Effector CD4-positive, alpha-beta T cell (primary cell): ENCODE measurements at regions not wholly inside any gene's neighbourhood (a gene's known extent, or its start where the extent isn't known, plus 50 kb on each side); places are given as distances from the start of the nearest gene placed in this dataset.

ENCODE experiments used
- DNase-seq: peaks from one replicate; pipeline ENCODE4 v3.0.0-alpha.2; 2020

DNA sequence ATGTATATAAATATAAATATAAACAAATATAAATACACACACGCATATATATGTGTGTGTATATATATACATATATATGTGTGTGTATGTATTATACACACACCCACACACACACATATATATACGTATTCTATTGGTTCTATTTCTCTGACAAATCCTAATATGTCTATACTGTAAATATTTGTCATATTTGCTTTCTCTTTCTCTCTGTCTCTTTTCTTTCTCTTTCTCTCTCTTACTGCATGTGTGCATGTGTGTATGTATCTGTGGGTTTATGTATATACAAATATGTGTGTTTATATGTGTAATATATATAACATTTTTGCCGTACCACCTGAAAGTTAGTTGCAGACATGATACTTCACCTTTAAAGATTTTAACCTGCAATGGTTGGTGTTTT is 174.2 kb upstream of the PLEKHG7 start:
- no peak for DNase-seq

DNA sequence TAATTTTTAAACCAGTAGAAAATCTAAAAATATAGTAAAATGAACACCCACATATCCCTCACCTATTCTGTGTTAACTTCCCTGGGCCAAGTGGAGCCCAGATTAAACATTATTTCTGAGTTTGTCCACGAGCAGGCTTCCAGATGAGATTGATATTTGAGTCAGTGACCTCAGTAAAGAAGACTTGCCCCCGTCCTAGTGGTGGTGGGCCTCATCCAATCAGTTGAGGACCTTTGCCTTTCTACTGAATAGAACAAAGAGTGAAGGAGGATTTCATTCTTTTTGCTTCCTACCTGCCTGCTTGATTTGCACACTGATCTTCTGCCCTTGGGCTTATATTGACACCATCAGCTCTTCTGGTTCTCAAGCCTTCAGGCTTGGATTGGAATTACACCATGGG is 174.7 kb upstream of the PLEKHG7 start:
- no peak for DNase-seq

DNA sequence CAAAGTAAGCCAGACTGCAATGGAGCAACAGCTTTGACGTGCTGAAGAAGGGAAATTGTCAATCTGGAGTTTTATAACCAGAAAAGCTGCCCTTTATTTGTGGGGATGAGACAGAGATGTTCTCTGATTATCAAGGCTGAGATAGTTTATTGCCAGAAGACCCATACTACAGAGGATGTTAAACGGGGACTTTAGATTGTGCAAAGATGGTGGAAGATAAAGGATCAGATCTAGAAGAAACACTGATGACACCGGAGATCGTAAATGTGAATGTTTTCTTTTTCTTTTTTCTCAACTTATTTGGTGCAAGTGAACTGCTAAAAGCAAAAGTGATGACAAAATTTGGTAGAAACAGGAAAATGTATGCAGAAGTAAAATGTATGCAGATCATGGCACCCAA is 178.3 kb upstream of the PLEKHG7 start:
- no peak for DNase-seq

DNA sequence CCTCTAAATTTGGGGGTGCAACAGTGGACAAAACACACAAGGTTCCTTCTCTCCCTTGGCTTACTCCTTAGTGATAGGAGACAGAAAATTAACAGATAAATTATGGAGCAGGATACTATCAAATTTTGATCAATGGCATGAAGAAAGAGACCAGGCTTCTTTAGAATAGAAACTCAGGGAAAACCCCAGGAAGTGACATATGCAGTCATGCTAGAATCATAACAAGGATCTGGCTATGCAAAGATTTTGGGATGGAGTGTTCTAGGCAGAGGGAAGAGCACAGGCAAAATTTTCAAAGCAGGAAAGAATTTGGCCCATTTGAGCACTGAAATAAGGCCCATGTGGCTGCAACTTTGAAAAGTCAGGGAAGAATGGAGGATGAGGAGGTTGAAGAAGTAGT is 182.3 kb upstream of the PLEKHG7 start:
- DNase-seq, result no peak

DNA sequence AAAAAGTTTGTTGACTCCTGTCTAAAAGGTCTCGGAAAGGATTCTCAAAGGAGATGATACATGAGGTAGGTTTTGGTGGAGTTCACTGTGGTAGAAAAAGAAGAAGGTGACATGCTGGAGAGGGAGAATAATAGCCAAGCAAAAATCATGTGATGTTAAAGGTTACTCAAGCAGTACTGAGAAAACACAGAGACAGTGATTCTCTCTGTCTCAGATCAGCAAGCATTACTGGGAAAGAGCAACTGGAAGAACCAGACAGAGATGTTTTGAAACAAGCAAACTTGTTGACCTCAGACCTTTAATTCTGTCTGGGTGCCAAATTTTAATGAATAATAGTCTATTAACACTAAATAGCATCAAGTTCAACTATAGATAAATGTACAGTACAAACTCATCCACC is 183.5 kb upstream of the PLEKHG7 start:
- DNase-seq, result no peak

DNA sequence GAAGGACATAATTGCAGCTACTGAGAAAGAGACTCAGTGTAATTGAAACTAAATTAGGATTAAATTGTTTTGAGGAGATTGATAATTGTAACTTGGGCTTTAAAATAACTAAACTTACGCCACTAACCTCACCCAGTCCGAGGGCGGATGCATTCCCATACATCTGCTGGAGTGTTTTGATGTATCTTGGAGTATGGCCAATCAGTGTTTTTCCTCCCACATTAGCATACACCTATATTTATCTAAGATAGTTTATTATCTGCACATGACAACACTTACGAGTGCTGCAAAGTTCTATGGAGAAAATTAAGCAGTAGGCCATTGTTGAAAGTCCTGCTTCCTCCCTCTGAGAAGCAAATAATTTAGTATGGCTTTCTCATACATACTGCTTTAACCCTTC is 184.7 kb upstream of the PLEKHG7 start:
- DNase-seq, result no peak

DNA sequence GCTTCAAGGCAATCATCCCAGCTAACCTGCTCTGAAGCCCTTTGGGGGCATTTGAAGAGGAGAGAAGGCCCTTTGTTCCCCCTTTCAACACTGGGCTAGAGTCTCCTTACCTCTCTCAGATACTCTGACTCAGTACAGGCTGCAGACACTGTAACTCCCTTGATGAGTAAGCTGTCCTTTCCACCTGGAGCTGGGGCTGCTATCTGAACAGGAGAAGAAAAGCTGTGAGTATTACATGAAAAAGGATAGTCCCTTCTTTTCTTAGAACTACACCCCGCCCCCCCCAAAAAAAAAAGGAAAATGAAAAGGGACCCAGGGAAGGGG is 186.6 kb upstream of the PLEKHG7 start:
- DNase-seq, result no peak

DNA sequence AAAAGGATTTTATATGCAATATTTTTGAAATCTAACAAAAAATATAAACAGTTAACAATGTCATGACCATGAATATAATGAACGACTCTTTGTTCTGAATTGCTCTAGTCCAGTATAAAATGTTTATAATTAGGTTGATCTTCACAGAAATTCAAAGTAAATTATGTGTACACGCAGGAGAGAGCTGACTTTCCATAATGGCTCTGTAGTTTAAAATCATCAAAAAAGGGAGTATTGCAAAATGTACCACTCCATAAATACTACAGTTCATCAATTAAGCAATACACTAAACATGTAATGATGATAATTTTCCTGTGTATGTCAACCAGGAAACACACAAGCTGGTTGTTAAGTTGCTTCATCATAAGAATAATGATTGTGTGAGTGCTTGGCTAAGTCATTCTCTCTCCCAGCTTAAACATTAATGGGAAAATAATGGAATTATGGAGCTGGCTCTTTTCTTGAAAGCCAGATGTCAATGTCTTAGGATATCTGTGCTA is 189.5 kb upstream of the PLEKHG7 start:
- DNase-seq, result no peak

DNA sequence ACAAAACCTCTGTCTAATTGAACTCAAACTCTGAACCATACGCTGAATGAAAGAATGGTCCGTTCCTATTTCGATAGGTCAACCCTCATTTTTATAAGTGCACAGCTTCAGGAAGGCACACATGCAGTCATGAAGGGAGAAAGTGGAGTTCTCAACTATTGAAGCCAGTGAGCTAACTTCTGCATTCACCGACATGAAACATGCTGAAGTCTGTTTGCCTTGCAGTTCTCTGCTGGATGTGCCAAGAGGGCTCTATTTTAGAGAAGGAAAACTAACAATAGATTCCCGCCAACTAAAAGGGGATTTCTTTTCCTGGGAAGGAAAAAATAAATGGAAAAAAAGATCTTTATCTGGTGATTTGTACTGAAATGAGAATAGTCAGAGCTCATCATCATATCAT is 191.0 kb upstream of the PLEKHG7 start:
- no peak for DNase-seq

DNA sequence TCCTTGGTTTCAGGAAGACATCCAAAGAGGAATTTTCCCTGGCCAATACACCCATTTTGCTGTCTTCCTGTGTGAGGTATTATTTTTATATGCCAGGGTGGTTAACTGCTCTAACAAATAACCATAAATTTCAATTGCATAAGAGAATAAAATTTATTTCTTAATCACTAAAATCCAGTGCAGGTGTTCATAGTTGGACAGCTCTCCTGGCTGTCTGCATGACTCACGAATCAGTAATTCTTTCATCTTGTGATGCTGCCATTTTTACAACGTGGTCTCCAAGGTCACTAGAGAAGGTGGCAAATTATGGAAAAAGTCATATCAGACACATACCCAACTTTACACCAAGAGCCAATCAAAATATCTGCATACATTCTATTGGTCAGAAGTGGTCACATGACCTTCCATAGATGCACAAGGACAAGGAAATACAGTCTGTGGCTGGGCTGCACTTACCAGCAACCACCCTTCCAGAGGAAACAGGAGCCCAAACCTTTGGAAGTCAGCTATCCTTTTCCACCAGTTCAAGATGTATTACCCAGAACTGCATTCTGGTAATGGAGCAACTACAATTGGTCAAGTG is 193.5 kb upstream of the PLEKHG7 start:
- no peak for DNase-seq

DNA sequence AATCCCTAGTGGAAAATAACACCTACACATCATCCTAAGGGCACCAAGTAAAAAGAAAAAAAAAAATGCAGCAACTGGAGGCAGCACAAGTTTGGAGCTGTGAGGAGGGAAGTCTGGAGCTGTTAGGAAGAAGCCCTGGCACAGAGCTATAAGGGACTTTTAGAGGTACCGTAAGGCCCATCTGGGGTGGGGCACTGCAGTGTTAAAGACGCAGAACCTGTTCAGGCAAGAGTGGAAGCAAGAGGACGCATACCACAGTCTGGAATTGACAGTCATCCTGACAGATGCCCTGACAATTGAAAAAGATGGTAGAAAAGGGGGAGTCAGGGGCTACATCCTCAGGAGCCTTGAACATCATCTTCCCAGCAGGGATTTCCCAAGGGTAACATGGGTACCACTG is 195.9 kb upstream of the PLEKHG7 start:
- no peak for DNase-seq

DNA sequence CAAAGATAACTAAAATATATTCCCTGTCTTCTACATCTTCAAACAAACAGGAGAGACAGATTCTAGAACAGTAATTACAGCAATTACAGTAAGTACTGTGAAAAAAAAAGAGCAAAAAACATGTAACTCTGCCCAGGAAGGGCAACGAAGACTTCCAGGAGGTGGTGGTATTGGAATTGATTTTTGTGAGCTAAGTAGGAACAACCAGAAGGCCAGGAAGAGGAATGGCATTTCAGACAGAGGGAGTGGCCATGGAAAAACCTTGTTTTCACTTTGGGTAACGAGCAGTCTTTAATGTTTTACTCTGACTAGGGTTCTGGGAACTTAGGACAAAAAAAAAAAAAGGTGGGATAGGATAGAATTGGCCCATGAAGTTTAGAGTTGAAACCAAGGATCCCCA is 196.3 kb upstream of the PLEKHG7 start:
- DNase-seq, result no peak

DNA sequence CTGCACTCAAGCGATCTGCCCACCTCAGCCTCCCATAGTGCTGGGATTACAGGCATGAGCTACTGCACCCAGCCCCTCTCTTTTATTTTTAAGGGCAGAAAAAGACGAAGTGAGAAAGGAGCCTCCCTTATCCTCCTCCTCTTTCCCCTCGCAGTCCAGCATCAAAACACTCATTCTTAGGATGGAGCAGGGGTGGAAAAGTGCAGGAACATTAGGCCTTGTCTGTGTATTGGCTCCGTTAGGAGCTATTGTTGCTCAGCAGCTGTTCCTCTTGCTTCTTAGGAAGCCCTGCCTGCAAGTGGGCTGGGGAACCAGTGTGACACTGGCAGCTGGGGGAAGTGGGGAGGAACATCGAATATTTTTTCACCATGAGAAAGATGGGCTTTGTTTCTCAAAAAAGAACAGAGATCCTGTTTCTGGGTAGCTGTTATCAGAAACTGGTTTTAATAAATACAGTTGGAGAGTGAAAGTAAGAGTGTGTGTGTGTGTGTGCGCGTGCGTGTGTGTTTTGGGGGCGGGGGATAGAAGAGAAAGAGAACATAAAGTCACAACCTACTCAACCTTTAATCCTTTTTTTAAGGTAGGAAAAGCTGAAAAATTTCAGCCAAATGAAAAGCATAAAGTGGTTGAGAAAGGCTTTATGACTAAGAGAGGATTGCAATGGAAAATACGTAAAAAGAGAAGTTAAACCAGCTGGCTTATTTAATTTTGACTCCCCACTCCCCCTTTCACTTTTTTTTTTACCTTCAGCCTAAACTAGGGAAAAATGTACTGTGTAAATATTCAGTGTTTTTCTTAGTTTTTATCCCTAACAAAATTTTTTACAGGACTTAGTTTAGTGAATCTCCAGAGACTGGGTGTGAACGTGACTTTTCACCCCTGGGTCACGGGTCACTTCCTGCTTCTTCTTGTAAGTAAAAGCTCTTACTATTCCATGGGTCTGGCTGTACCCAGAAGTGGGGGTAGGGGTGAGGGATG is 197.2 kb upstream of the PLEKHG7 start:
- peak; percentile 10 for DNase-seq

DNA sequence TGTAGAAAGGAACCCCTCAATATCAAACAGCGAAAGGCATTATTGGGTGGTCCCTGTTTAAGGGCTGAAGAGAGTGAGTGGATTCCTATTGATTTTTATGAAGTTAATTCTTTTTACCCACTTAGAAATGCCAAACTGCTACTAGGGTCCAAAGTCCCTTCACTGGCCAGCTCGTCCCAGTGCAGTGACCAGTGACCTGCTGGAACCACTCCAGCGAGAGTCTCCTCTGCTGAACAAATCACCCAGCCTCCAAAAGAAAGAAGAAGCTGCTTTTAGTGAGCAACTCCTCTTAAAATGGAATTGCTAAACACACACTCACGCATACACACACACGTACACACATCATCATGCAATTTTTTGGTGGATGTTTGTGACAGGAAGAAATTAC is 198.2 kb upstream of the PLEKHG7 start:
- DNase-seq, result no peak

DNA sequence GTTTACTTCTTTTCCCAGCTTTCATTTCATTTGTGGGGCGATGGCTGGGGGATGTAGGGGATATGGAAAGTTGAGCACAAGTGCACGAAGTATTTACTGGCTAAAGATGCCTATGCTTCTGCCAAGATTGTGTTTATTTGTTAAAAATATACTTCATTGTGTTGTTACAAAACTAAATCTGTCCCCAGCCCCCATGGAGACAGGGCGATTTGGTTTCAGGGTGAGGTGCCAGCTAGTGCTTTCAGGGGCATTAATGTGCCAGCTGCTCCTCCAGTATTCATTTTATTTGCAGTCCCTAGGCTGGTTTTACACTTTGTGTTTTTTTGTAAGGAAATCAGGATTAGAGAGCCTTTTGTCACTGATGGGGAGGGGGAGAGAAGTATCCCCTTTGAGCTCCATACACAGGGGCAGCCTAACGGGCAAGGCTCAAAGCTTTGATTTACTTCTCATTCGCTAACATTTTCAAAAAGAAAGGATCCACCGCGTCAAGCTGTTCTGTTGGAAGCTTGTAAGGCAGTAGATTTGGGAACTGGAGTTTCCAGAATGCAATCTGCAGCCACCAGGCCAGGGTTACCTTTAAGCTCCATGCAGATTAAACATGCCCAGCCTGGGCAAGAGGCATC is 198.7 kb upstream of the PLEKHG7 start:
- DNase-seq, result no peak

DNA sequence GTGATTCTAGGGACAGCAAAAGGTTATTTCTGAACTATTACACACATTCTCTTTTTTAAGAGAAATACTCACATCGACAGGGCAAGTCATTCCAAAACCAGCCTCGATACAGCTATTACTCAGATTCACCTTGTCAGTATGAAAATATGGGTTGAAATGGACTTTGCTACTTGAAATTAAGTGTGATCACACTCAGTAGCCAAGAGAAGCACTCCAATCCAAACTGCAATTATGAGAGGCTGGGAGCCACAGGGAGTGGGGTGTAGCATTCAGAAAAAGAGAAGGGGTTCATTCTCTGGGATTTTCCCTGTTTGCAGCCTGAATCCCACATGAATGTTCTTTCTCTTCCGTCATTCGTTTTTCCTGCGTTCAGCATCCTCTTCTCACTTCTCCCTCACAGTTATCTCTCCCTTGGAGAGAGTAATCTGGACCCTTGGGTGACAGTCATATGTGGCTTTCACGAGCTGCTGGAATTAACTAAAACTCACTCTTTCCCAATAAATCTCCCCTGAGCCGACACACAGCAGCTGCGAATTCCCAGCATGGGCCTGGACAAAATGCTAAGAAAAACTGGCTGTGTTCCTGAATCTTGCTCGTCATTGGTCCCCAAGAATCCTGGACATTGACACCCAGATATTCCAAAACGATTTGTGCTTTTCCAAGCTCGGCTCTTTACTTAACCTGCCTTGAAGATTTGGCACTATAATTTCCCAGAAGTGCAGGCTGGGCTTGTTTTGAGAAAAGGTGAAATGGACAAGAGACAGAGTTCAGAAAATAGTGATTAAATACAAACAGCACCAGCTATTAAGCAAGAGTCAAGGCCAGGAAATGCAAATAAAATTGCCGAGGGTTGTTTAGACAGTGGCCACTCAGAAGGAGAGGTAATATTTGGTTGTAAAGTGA is 199.5 kb upstream of the PLEKHG7 start:
- DNase-seq, result no peak

DNA sequence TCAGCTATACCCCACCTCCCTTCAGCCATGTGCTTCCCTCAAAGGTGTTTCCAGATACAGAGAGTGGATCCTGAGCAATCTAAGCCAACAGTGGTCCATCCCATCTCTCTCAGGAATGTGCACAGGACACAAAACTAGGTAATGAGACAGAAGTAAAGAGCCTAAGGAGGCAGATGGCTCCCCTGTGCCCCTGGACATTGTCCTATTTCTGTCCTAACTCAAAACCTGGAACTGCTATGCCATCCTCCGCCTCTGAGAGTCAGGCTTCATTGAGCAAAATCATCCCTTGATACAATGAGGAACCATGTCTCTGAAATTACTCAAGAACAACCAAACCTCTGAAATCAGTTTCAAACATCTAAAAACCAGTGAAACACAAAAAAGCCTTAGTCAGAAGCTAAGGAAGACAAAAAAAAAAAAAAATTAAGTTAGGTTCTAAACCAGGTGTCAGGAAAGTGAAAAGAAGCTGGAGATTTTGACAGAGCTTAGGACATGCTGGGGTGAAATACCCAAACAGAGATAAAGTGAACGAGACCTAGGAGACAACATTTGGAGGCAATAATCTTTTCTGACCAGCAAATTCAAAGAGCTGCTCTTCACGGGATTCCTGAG is 200.3 kb upstream of the PLEKHG7 start:
- DNase-seq, result no peak

DNA sequence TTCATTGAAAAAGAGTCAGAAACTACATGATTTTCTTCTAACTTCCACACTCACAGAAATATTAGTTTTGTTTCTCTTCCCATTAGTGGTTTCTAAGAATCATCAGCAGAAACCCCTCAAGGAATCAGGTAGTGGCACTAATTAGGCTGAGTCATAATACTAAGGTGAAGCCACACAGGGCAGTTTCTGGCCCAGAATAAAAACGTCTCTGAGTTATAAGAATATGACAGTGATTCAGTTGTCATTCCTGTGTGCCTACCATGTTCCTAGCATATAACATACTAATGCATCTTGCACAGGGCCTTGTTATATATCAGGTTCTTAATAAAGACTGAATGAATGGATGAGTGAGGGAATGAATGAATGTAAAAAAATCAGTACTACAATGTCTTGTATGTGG is 206.0 kb upstream of the PLEKHG7 start:
- DNase-seq, result no peak

DNA sequence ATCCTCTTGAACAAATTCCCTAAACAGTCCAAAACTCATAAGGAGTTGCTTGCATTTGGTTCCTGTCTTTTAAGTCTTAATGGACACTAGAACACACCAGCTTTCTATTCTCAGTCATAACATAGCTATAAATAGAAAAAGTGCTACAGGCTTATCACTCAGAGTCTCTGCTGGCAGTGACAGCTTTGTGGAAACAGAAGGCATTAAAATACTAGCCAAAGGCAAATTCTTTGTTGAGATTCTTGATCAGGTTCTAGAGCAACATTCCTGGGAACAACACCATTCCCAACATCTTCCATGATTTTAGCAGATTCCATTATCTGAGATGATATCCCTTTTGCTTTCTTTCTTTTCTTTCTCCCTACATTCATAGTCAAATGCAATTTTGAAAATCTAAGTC is 207.7 kb upstream of the PLEKHG7 start:
- no peak for DNase-seq

DNA sequence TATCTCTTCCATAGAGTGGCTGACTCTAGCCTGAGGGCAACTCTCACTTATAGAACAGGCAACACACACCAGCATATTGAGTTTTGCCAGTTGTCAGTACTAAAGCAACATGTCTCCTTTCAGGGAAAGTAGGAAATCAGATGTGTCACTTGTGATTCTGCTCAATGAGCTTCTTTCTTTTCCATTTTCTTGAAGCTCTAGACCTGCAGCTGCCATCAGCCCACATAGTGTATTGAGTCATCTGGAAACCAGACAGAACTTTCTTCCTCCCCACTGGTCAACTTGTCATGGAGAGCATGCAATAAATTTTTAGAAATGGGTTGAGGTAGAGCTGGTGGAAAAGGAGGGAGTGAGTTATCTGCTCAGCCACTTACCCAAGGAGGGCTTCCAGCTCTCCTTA is 209.0 kb upstream of the PLEKHG7 start:
- no peak for DNase-seq

DNA sequence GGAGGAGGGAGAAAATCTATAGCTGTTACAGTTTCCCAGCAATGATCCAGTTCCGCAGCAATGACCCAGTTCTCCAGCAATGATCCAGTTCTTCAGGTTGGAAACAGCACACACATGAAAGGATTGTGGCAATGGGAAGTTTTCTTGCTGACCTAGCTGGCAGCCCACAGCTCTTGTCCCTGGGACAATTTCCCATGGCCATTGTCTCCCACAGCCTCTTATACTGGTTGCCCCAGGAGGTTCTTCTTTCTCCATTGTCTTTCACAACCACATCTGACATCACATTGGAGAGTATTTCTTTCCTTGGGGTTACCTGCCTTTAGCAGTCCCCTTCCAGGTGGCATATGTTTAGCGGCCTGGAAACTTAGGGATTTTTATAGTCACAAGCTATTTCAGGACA is 209.8 kb upstream of the PLEKHG7 start:
- DNase-seq, result no peak

DNA sequence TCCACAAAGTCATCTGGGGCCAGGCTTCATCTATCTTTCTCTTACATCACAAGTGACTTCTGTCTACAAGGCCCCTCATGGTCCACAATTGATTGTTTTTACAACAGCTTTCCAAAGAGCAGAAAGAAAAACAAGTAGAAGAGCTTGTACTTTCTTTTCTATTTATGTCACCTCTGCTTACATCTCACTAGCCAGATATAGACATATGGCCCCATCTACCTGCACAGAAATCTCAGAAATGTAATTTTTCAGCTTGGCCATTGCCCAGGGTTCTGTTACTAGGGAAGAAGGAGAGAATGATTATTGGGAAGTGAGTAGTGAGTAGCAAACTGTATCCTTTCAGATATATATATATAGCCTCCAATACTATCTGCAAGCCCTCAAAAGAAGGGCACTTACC is 210.5 kb upstream of the PLEKHG7 start:
- no peak for DNase-seq

DNA sequence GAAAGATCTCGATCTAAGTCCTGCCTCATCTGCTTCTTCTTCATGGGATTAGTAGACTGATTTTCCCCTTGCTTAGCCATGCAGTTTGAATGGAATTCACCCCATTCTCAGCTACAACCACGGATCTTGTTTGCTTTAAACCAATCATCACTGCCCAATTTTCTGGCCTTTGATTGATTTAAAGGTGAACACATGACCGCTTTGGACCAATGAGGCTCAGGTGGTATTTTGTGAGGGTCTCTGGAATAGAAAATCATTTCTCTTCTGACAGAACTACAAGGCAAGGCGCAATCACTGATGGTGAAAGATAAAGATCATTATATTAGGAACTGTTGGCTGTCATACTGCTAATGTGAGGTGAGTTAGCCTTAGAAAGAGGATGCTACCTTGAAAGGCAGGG is 213.0 kb upstream of the PLEKHG7 start:
- no peak for DNase-seq
